C4-2B (cell line): ENCODE measurements at regions not wholly inside any gene's neighbourhood (a gene's known extent, or its start where the extent isn't known, plus 50 kb on each side); places are given as distances from the start of the nearest gene placed in this dataset.

Source experiments
- CTCF ChIP-seq: fragments of 450-650 bp; conservative IDR thresholded peaks from 2 replicates; pipeline ENCODE4 v1.5.1; 2017; ENCODE audit warnings: mild to moderate bottlenecking
- ZFX ChIP-seq: fragments of 450-650 bp; IDR thresholded peaks from 2 replicates; pipeline ENCODE4 v1.6.1; 2017

- TF ChIP-seq CTCF (no peak), ZFX (no peak)
Measured at GRCh38 chr7:52100-52499, 140.3 kb upstream of the FAM20C start.
